Memory B cell (primary cell): ENCODE measurements at regions not wholly inside any gene's neighbourhood (a gene's known extent, or its start where the extent isn't known, plus 50 kb on each side); places are given as distances from the start of the nearest gene placed in this dataset.

ENCODE experiments used
- ATAC-seq: fragments of 150-1000 bp; cut with Tn5 transposase; 2 replicates; pipeline ENCODE4 v1.10.0; 2021; ENCODE audit warnings: low read depth, mild to moderate bottlenecking, moderate library complexity
- DNase-seq, 2 donors: peaks; one replicate each; pipeline ENCODE4 v3.0.0; 2022; ENCODE audit warnings: low spot score in 2 of 2
- H3K27ac Mint-ChIP-seq: one replicate; pipeline ENCODE4 v1.8.0; 2022; ENCODE audit warnings: mild to moderate bottlenecking, moderate library complexity, mixed read lengths
- H3K27me3 Mint-ChIP-seq: one replicate; pipeline ENCODE4 v1.8.0; 2022; ENCODE audit warnings: mixed read lengths
- H3K36me3 Mint-ChIP-seq: one replicate; pipeline ENCODE4 v1.8.0; 2022; ENCODE audit warnings: mild to moderate bottlenecking, mixed read lengths
- H3K4me1 Mint-ChIP-seq: one replicate; pipeline ENCODE4 v1.8.0; 2022; ENCODE audit warnings: mixed read lengths
- H3K4me3 Mint-ChIP-seq: one replicate; pipeline ENCODE4 v1.8.0; 2022; ENCODE audit warnings: mild to moderate bottlenecking, moderate library complexity, mixed read lengths
- H3K9me3 Mint-ChIP-seq: one replicate; pipeline ENCODE4 v1.8.0; 2022; ENCODE audit warnings: mixed read lengths

- ATAC-seq (no peak), DNase-seq (no peak)
- Mint-ChIP-seq H3K27ac (no peak overlapping the region), H3K27me3 (no peaks in the 10 kb centered on the region), H3K4me1 (peaks cover 3% of the 10 kb centered on the region), H3K4me3 (no peak overlapping the region), H3K36me3 (no peaks in the 10 kb centered on the region), H3K9me3 (peaks cover 2% of the 10 kb centered on the region)
These were observed 154.6 kb upstream of the CDH12 start for GRCh38 chr5:23007762-23008161.

GRCh38 chr5:23007236-23007635 is 154.1 kb upstream of the CDH12 start:
- H3K36me3 Mint-ChIP-seq: no peaks in the 10 kb centered on the region
- H3K4me3 Mint-ChIP-seq: no peak overlapping the region
- H3K27ac Mint-ChIP-seq: no peak overlapping the region
- H3K4me1 Mint-ChIP-seq: no peaks in the 10 kb centered on the region
- ATAC-seq: no peak
- no peaks in the 10 kb centered on the region for H3K9me3 Mint-ChIP-seq
- no peaks in the 10 kb centered on the region for H3K27me3 Mint-ChIP-seq
- no peak for DNase-seq

GRCh38 chr5:23001120-23001519 is 148.0 kb upstream of the CDH12 start:
- Mint-ChIP-seq H3K27me3 (no peaks in the 10 kb centered on the region), H3K9me3 (peaks cover 2% of the 10 kb centered on the region), H3K4me1 (no peaks in the 10 kb centered on the region), H3K36me3 (no peaks in the 10 kb centered on the region), H3K27ac (no peak overlapping the region), H3K4me3 (no peak overlapping the region)
- DNase-seq (no peak), ATAC-seq (no peak)

GRCh38 chr5:22998774-22999173 is 145.6 kb upstream of the CDH12 start:
- H3K4me1 Mint-ChIP-seq: no peaks in the 10 kb centered on the region
- H3K27ac Mint-ChIP-seq: no peak overlapping the region
- no peak overlapping the region for H3K4me3 Mint-ChIP-seq
- DNase-seq (no peak), ATAC-seq (no peak)
- H3K36me3 Mint-ChIP-seq: no peaks in the 10 kb centered on the region
- peaks cover 3% of the 10 kb centered on the region for H3K9me3 Mint-ChIP-seq
- H3K27me3 Mint-ChIP-seq: no peaks in the 10 kb centered on the region

GRCh38 chr5:22998362-22998761 is 145.2 kb upstream of the CDH12 start:
- Mint-ChIP-seq H3K27ac (no peak overlapping the region), H3K27me3 (no peaks in the 10 kb centered on the region), H3K9me3 (peaks cover 3% of the 10 kb centered on the region), H3K4me1 (no peaks in the 10 kb centered on the region), H3K36me3 (no peaks in the 10 kb centered on the region), H3K4me3 (no peak overlapping the region)
- DNase-seq (no peak), ATAC-seq (peak; percentile 32)

GRCh38 chr5:22988937-22989336 is 135.8 kb upstream of the CDH12 start:
- Mint-ChIP-seq H3K9me3 (peaks cover 7% of the 10 kb centered on the region), H3K4me1 (no peaks in the 10 kb centered on the region), H3K27ac (no peak overlapping the region), H3K4me3 (no peak overlapping the region), H3K36me3 (no peaks in the 10 kb centered on the region), H3K27me3 (no peaks in the 10 kb centered on the region)
- ATAC-seq (no peak), DNase-seq (no peak)

GRCh38 chr5:22986281-22986680 is 133.1 kb upstream of the CDH12 start:
- Mint-ChIP-seq H3K4me3 (no peak overlapping the region), H3K9me3 (peaks cover 2% of the 10 kb centered on the region), H3K4me1 (no peaks in the 10 kb centered on the region), H3K27ac (no peak overlapping the region), H3K36me3 (no peaks in the 10 kb centered on the region), H3K27me3 (no peaks in the 10 kb centered on the region)
- no peak for ATAC-seq
- DNase-seq: no peak

- no peaks in the 10 kb centered on the region for H3K36me3 Mint-ChIP-seq
- no peak overlapping the region for H3K27ac Mint-ChIP-seq
- no peak overlapping the region for H3K4me3 Mint-ChIP-seq
- no peak for DNase-seq
- H3K9me3 Mint-ChIP-seq: peaks cover 2% of the 10 kb centered on the region
- no peaks in the 10 kb centered on the region for H3K27me3 Mint-ChIP-seq
- H3K4me1 Mint-ChIP-seq: no peaks in the 10 kb centered on the region
- no peak for ATAC-seq
These were observed 132.3 kb upstream of the CDH12 start for GRCh38 chr5:22985446-22985845.

- Mint-ChIP-seq H3K9me3 (peaks cover 7% of the 10 kb centered on the region), H3K36me3 (peaks cover 3% of the 10 kb centered on the region)
- peak; percentile 29 for ATAC-seq
These were observed 117.9 kb upstream of the CDH12 start for GRCh38 chr5:22970956-22971618.

GRCh38 chr5:22970491-22970890 is 117.3 kb upstream of the CDH12 start:
- no peak overlapping the region for H3K4me3 Mint-ChIP-seq

More at GRCh38 chr5:22970956-22971618, 117.9 kb upstream of the CDH12 start:
- no peaks in the 10 kb centered on the region for H3K27me3 Mint-ChIP-seq
- H3K27ac Mint-ChIP-seq: no peak overlapping the region
- no peak overlapping the region for H3K4me3 Mint-ChIP-seq
- H3K4me1 Mint-ChIP-seq: peaks cover 15% of the 10 kb centered on the region
- DNase-seq: no peak

GRCh38 chr5:22968386-22968785 is 115.2 kb upstream of the CDH12 start:
- Mint-ChIP-seq H3K4me3 (no peak overlapping the region), H3K27me3 (no peaks in the 10 kb centered on the region), H3K36me3 (peaks cover 3% of the 10 kb centered on the region), H3K4me1 (peaks cover 20% of the 10 kb centered on the region), H3K9me3 (peaks cover 7% of the 10 kb centered on the region), H3K27ac (no peak overlapping the region)
- no peak for ATAC-seq
- no peak for DNase-seq

More at GRCh38 chr5:22970491-22970890, 117.3 kb upstream of the CDH12 start:
- no peak for ATAC-seq
- H3K27me3 Mint-ChIP-seq: no peaks in the 10 kb centered on the region
- no peak for DNase-seq
- H3K4me1 Mint-ChIP-seq: peaks cover 18% of the 10 kb centered on the region
- H3K27ac Mint-ChIP-seq: no peak overlapping the region
- peaks cover 7% of the 10 kb centered on the region for H3K9me3 Mint-ChIP-seq
- peaks cover 3% of the 10 kb centered on the region for H3K36me3 Mint-ChIP-seq

GRCh38 chr5:22965960-22966359 is 112.8 kb upstream of the CDH12 start:
- Mint-ChIP-seq H3K27me3 (no peaks in the 10 kb centered on the region), H3K27ac (peak overlapping the region; percentile 39), H3K9me3 (peaks cover 10% of the 10 kb centered on the region), H3K4me1 (peaks cover 20% of the 10 kb centered on the region), H3K36me3 (peaks cover 3% of the 10 kb centered on the region), H3K4me3 (peak overlapping the region; percentile 35)
- ATAC-seq: peak; percentile 90
- DNase-seq: no peak

GRCh38 chr5:22964632-22965031 is 111.5 kb upstream of the CDH12 start:
- Mint-ChIP-seq H3K9me3 (peaks cover 10% of the 10 kb centered on the region), H3K4me1 (peaks cover 20% of the 10 kb centered on the region), H3K4me3 (no peak overlapping the region), H3K27me3 (no peaks in the 10 kb centered on the region), H3K27ac (no peak overlapping the region), H3K36me3 (peaks cover 3% of the 10 kb centered on the region)
- ATAC-seq (no peak), DNase-seq (no peak)

GRCh38 chr5:22958462-22959262 is 105.5 kb upstream of the CDH12 start:
- Mint-ChIP-seq H3K27me3 (no peaks in the 10 kb centered on the region), H3K36me3 (no peaks in the 10 kb centered on the region), H3K4me1 (no peaks in the 10 kb centered on the region), H3K27ac (no peak overlapping the region), H3K4me3 (no peak overlapping the region), H3K9me3 (peaks cover 3% of the 10 kb centered on the region)
- DNase-seq (no peak), ATAC-seq (no peak)
